HG03378 (cell line): ENCODE measurements at regions not wholly inside any gene's neighbourhood (a gene's known extent, or its start where the extent isn't known, plus 50 kb on each side); places are given as distances from the start of the nearest gene placed in this dataset.

Source experiments
- ATAC-seq: cut with Tn5 transposase; IDR thresholded peaks from one replicate; pipeline ENCODE4 v1.9.1; 2021; ENCODE audit warnings: mild to moderate bottlenecking, moderate library complexity; ENCODE audit not compliant: unreplicated experiment

DNA sequence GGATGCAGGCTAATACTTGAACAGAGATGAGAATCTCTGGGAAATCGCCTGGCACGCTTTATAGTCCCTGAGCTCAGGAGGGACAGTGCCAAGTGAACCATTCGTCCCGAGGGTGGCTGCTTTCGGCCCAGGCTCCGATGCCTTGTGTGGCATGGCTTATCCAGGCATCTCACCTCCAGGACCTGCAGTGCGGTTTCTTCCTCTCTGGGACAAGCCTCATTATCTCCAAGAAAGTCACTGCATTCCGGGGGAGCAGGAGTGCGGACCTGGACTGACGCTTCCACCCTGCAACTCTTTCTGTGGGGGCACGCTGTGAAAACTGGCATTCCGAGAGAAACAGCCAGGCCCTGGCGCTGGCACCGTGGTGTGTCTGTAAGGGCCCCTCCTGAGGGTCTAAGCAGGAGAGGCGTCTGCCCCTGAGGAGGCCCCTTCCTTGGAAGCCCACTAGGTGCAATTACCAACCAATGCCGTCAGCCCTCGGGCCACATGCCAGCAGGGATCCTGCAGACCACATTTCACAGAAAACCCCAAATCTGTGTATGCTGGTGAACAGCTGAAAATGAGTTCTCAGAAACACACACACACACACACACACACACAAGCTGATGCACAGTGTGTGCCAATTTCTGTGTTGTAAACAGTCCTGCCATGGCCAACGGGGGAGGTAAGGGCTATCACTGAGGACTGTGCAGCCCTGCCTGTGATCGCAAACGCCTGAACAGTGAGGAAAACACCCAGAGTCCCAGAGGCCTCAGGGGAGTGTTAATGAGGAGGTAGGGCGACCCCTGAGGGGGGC lies 351.9 kb upstream of the SALL3 start:
- ATAC-seq, result no peak

DNA sequence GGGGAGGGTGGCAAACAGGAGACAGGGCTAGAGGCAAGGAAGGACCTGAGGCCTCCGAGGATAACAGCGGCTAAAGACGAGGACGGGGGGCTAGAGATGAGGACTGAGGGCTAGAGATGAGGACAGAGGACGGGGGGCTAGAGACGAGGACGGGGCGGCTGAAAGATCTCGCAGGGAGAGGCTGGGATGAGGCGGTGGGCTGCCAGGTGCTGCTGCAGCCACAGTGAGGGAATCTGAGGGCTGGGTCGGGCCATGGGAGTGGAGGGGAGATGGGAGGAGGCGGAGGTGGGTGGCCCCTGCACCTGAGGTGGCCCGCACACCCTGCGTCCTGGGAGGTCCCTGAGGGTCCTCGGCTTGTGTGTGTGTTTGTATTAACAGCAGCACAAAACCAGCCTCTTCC lies 350.2 kb upstream of the SALL3 start:
- no peak for ATAC-seq

DNA sequence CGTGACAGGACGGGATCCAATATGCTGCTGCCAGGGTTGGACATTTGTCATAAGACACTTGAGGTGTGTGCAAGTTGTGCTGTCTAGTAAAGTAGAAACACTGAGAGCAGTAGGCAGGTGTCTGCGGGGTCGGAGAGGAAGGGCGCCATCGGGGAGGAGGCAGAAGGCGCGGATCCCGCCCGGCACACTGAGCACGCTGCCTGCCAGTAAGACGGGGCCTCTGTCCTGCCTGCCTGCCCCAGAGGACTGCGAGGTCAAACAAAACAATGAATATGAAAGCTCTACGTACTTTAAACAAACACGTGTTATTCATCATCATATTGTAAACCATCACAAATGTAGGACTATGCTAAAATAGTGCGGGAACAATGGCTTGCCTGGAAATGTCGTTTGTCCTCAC lies 349.3 kb upstream of the SALL3 start:
- no peak for ATAC-seq

DNA sequence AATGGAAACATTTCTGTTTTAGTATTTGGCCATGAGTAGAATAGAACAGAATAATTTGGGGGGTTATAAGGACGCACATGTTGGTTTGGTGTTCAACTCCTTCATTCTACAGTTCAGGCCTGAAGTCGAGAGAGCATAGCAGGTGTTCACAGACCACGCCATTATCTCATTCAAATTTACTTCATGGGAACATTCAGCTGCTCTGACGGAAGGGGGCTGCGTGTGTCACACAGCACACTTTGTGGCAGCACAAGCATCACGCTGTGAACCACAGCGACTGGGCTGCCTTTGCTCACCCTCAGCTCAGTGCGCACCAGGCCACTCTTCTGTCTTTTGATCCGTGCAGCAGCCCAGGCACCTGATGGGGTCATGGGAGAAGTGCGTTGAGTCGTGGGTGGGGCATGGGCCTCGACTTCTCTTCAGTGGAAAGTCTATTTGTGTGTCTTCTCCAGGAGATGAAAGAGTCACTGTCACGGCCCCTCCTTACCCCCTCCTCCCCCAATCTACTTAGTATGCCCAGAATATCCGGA lies 348.6 kb upstream of the SALL3 start:
- no peak for ATAC-seq

DNA sequence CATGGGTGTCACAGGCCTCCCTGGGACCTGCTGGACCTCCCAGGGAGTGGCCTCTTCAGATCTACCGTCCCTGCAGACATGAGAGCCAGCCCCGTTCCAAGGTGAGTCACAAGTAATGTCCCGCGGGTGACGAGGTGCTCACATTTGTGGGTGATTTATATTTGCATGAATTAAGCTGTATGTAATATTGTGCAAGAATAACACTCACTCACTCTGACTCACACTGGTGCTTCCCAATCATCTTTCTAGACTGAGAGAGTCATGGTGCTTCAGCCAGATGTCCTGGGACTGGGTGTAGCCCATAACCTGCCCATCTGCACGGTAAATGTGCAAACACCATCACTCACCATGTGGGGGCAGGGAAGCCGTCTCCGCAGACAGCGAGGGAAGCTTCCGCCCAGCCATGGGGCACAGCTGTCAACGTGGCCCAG lies 347.5 kb upstream of the SALL3 start:
- ATAC-seq, result no peak

DNA sequence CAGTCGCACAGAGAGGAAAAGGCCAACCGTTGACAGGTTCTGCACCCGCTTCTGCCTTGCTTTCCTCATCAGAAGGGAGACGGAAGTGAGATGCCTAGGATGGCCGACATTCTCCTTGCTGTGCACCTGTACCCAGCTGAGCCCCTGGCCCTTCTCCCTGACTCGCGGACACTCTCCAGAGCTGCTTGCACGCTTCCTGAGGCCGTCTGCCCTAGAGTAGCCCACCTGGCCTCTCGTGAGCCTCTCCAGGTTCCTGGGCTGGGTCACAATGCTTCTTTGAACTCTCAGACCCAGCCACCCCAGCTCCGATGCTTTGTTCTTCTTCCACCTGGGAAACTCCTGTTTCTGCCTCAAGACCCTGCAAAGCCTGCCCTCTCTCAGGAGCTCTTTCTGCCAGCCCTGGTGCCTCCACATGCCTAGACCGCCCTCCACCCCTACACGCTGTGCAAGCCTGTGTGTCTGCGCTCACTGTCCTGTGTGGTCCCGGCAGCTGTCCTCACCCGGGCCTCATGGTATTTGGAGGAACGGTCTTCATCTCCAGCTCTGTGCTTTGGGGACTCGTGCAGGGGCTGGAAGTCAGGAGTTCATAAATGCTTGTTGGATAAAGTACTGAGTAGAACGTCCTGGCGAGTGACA lies 345.4 kb upstream of the SALL3 start:
- ATAC-seq, result no peak

DNA sequence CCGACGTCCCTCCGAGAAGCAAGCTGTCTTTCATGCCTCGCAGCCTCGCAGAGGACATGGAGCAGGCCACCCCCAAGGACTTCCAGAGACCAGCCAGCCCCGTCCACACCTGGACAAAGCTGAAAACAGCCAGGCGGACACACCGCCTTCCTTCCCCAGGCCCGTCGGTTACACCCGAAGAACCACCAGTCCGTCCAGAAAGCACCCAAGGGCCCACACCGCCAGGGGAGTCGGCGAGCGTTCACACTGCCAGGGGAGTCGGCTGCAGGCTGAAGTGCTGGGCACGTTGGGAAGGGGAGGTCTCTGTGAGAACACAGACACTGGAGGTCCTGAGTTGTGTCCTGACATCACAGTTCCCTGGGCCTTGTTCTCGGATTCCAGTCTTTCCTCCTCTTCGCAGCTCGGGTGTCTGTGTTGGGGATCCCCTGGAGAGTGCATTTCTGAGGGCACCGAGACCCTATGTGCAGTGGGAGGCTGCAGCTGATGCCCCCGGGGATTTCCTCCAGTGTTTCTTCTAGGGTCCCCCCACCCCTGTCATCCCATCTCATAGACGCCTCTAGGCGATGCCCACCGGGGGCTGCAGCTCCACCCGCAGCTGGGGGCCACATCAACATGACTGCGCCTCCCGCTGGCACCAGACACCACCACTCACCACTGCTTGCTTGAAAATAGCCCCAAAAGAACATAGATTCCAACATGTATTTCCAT lies 344.4 kb upstream of the SALL3 start:
- ATAC-seq, result no peak

DNA sequence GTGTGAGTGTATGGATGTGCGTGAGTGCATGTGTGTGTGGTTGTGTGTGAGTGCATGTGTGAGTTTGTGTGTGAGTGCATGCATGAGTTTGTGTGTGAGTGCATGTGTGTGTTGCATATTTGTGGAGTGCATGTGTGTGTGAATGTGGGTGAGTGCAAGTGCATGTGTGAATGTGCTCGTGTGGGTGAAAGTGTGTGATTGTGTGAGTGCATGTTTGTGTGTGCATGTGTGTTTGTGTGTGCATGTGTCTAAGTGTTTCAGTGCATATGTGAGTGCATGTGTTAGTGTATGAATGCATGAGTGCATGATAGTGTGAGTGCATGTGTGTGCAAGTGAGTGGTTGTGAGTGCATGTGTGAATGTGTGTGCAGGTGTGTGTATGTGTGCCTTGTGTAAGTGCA lies 343.4 kb upstream of the SALL3 start:
- no peak for ATAC-seq

DNA sequence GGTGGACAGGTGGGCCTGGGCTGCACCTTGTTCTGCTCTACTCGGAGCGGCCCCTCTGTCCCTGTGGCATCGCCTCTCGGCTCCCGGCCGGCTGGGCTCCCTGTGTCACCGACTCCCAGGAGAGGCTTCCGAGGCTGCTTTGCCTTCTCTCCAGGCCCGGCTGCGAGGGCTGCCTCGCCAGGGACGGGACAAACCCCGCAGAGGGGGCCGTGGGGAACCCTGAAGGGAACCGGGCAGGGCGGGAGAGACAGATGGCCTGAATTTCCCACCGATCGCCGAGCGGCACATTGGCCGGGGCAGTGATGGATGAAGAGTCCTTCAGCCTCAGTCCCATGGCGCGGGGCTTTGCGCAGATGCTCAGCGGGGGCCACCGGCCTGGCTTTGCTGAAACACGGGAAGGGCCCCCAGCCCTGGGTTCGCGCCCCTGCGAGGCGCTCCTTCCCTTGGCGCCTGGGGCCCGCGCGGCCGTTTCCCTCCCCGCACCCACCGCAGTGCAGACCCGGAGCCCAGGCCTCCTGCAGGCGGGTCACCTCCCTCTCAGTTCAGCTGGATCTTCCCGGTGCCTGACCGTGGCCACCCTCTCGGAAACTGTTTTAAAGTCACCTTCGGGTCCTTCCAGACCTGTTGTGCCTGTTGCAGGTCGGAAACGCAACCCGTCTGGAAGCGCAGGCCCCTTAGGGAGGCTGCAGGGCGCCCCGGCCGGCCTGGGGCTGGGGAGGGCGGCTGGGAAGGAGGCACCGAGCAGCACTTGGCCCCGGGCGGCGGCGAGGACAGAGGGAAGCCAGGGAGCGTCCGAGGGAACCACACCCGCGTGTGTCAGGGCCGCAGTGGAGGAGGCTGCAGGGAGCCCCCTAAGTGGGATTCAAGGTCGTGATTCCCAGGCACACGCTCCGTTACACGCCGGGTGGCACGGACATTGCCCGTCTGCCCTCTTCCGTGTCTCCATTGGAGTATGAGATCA lies 341.9 kb upstream of the SALL3 start:
- ATAC-seq, result no peak

DNA sequence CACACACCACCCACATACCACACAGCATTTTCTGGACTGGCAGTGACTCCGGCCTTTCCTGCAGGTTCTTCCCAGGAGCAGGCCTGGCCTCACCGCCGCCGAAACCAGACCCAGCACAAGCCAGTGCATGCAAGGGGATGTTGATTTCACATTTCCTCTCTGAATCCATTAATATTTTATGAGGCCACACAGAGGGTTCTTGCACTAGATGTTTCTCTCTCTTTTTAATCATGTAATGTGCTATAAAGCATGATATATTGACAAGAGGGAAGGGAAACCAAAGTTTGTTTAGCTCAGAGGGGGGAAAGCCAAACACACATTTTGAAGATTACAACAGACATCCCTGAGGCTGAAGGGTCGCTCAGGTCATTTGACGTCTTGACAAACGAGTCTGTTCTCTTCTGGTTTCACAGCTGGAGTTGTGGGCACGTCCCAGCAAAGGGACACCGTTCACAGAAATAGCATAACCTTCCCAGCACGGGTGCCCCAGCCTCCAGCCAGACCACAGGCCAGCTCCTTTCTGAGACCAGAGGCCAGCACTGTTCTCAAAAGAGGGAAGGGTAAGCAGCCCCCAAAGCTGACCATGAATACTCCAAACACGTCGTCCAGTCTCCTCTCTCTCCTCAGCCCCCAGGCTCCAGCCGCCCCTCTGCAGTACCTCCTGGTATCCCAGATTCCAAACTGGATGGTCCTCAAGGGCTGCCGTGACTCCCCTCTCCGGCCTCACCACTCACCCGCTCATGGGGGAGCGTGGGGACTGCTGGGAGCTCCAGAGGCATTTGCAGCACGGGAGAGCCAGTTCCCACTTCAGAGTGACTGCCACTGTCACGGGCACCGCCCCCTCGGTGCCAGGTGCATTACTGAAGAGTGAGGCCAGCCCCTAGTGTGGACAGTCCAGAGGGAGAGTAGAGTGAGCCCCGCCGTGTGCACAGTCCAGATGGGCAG lies 340.3 kb upstream of the SALL3 start:
- ATAC-seq, result no peak

DNA sequence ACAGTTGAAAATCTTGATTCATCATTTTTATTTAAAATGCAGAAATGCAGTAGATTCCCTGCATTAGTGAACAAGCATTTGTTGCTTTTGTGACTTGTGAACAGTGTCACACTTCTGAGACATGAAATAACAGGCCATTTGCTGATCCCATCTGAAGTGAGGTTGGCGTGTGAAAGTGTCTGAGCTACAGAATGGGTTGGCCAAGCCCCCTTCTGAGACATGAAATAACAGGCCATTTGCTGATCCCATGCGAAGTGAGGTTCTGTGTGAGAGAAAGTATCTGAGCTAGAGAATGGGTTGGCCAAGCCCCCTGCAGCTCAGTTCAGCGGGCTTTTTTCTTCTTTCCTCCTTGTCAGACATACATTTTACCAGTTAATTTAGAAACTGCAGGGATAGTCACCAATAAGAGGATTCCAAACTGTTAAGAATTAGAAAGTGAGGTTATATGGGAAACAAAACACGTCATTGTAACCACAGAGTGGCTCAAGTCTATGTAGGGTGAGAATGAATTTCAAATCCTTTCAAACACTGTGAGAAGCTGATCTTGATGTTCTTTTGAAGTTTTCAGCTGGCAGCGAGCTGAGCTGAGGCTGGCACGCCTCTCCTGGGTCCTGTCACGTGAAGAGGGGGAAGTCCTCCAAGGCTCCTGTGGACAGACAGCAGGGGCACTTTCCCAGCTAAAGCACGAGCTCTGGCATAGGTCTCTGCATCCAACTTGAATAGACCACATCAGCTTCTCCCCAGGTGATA lies 339.2 kb upstream of the SALL3 start:
- no peak for ATAC-seq

DNA sequence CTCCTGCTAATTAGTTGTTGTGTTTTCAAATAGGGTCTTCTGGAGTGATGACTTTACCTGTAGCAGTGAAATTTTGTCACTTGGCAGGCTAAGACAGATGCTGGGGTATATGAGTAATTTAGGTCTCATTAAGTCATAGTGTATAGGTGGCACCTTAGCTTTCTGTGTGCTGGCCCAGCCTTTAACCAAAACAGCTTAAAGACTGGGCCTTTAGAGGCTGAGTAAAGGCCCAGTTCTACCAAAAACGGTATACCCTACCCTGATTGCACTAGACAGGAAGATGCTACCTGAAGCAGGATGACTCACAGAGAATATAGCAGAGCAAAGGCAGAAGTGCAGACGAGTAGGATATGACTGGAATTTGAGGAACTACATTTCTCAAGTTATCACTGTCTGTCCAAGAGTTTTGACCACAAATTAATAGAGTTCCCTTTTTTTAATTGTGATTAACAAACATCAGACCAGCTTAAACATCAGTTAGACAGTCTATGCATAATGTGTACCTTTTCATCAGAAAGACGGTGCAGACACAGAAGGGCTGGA lies 337.9 kb upstream of the SALL3 start:
- no peak for ATAC-seq

DNA sequence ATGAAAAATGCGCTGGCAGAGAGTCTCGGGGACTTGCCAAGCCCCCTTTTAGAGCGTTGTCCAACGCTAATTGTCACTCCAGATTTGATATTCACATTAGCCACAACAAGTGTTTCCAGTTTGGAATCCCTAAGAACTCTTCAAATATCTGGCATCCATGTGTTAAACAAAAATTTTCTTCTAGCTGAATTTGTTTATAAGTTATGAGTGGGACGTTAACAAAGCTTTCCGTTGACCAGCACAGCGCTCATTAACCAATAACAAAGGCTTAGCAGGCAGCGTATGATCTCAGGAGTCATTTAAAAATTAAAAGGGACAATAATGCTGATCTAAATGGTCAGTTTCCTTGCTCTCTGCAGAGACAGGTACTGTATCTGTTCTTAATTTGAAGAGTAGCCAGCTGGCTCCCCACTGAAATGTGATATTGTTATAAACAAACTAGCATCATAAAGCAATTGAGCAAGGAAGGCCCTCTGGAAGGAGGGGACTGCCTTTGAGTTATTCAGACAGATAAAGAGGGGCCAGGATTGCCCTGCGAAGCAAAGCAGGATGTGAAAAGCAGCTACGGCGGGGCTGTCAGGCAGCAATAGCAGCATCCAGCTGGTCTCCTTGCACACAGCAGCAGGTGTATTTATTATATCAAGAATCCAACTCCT lies 337.2 kb upstream of the SALL3 start:
- no peak for ATAC-seq

DNA sequence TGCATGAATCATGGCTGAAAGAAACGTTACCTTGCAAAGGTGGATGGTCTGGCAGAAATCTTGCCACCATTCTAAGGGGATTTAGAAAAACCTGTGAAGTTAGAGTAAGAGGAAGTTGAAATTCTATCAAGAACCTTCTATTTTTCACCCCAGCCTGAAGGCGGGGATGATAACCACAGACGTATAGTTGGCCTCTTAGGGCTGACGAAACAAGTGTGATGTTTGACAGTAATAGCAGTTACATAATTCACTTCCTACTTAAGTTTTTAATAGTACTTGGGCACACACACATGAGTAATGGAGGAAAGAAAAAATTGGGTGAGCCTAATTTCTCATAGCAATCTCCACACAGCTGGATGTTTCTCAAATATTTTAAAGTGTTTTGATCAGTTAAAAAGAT lies 336.6 kb upstream of the SALL3 start:
- no peak for ATAC-seq

DNA sequence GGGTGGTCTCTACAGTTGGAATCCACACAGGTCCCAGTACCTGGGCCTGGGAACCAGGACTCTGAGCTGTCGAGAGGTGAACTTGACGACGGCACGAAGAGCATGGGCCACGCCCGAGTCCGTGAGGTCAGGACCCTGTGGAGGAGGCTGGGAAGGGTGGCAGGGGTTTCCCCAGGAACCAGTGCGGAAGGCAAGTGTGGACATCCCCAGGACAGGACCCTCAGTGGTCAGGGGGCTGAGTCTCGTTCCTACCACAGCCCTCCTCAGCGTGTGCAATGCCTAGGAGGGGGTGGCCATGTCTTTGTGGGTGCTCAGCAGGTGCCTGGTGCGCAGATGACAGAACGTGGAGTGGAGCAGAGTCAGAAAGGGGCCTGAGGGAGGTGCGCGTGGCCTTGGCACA lies 335.6 kb upstream of the SALL3 start:
- no peak for ATAC-seq

DNA sequence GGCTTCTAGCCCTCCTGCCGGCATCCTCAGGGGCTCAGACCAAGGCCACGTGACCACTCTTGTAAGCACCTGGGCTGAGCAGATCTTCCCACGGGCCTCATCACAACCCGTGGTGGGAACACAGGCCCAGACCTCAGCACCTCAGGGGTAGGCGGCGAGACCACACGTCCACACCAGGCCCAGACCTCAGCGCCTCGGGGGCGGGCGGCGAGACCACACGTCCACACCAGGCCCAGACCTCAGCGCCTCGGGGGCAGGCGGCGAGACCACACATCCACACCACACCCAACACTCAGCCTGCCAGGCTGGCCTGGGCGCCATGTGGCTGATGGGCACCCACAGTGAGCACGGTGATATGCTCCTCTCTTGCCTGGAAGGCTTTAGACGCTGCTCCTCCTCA lies 334.4 kb upstream of the SALL3 start:
- no peak for ATAC-seq

DNA sequence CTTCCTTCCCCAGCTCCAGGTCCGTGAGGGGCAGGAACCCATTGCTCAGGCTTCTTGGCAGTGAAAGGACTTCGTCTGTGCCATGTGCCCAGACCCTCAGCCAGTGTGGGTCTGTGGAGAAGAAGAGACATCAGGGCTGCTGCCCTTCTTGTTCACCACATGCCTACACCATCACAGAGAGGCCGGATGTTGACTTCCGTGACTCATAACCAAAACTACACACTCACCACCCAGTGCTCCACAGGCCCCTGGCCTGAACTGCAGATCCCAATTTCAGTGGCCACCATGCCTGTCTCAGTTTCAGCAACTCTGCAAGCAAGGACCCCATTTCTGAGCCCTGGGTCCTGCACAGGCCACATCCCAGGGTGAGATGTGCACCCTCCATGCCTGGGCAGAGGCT lies 332.6 kb upstream of the SALL3 start:
- ATAC-seq, result no peak

DNA sequence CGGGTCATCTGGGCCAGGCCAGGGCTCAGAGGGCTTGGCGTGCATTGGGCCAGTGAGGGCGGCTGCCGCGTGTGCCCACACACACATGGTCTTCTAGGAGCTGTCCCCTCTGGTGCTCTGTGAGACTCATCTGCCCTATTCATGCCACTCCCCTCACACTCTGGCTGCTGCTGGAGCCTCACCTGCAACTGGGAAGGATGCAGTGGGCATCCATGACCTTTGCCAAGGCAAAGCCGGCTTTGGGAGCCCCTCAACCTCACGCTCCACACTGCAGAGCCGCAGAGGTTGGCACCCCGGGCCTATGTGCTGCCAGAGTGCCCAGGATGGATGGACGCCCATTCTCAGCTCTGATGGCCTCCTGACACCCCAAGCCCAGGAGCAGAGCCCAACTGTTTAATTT lies 330.2 kb upstream of the SALL3 start:
- no peak for ATAC-seq
